GM12891 (cell line): ENCODE measurements at regions not wholly inside any gene's neighbourhood (a gene's known extent, or its start where the extent isn't known, plus 50 kb on each side); places are given as distances from the start of the nearest gene placed in this dataset.

Source experiments
- DNase-seq: peaks from one replicate; pipeline ENCODE4 v3.0.0; 2011; ENCODE audit warnings: low spot score; ENCODE audit not compliant: insufficient read length
- FAIRE-seq: peaks from 2 replicates; lab custom pipeline; 2011; peaks lifted over from hg19 to GRCh38; lab: Jason Lieb, UNC
- PAX5 ChIP-seq: IDR thresholded peaks from 2 replicates; pipeline ENCODE4 v1.6.1; 2011; ENCODE audit warnings: low read length, moderate library complexity, mild to moderate bottlenecking; ENCODE audit not compliant: insufficient read depth, severe bottlenecking
- POLR2A ChIP-seq: IDR thresholded peaks from 2 replicates; pipeline ENCODE4 v1.6.1; 2011; ENCODE audit warnings: low read depth, low read length, control low read depth
- POLR2AphosphoS5 ChIP-seq: IDR thresholded peaks from 2 replicates; pipeline ENCODE4 v1.6.1; 2011; ENCODE audit warnings: low read depth, low read length, control low read depth
- POU2F2 ChIP-seq: IDR thresholded peaks from 2 replicates; pipeline ENCODE4 v1.6.1; 2011; ENCODE audit warnings: low read depth, mild to moderate bottlenecking, control low read depth, low read length, moderate library complexity
- SPI1 ChIP-seq: IDR thresholded peaks from 2 replicates; pipeline ENCODE4 v1.6.1; 2011; ENCODE audit warnings: low read depth, low read length, control low read depth
- TAF1 ChIP-seq: IDR thresholded peaks from 2 replicates; pipeline ENCODE4 v1.6.1; 2011; ENCODE audit warnings: low read depth, low read length, control low read depth

DNA sequence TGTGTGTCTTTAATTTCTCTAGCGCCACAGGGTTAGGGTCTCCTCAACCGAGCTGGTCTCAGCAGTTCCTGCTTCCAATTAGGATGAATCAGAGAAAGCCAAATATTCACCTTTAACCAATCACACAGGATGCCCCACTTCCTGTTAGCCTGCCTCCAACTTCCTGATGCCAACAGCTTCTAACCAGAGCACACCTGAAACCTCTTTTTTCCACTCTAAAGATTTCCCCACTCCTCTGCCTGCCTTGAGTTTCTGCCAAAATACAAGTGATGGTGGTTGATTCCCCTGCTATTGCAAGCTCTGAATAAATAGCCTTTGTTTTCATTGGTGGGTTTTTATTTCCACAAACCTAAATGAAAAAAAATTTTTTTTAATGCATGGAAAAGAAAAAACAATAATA lies 144.7 kb upstream of the UST start:
- DNase-seq (no peak), FAIRE-seq (no peak)

DNA sequence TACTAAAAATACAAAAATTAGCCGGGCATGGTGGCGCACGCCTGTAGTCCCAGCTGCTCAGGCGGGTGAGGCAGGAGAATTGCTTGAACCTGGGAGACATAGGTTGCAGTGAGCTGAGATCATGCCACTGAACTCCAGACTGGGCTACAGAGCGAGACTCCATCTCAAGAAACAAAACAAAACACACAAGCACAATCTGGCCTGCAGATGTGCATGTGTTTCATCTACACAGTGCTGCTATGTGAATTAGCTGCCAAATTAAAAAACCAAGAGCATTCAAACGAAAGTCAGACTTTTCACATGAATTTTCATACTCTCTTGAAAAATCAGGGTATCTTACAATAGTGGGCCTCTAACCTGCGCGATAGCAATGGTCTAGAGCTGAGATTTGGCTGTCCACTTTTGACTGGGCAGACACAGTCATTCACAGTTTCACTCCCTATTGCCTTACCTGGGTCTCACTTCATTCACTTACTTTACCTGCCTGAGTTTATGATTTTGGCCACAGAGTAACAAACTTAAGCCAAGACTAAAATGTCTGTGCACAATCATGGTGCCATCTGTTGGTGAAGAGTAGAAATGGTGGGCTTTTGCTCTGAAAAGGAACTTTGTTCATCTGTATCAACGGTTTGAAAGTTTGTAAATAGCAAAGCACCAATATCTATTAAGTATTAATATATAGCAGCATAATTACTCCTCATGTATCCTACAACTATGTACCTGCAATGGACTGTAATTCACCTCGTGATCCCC lies 138.5 kb upstream of the UST start:
- no peak for DNase-seq
- TF ChIP-seq POU2F2 = no peak
- no peak for TF ChIP-seq POLR2AphosphoS5
- TF ChIP-seq TAF1 = no peak
- TF ChIP-seq PAX5 = no peak
- no peak for TF ChIP-seq SPI1
- no peak for TF ChIP-seq POLR2A
- peak; percentile 79 for FAIRE-seq

More for the DNA sequence above, 144.7 kb upstream of the UST start:
- TF ChIP-seq PAX5 (no peak), POLR2AphosphoS5 (no peak), POU2F2 (no peak)

DNA sequence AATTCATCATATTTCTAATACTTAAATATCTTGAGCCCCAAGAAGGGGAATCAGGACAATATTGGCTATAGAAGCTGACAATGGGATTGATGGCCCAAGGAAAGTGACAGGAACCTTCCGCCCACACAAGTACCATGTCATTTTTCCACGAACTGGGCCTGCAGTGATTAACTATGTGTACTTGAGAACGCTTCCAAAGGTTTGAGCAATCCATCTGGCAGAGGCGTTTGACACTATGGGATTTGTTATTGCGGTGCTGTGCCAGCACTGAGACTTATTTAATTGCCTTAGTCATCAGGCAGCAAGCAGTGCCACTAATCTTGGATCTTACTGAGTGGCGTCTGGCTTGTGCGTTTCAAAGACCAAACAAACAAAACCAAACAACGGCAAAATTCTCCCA lies 135.6 kb upstream of the UST start:
- no peak for DNase-seq
- TF ChIP-seq POU2F2 (no peak), POLR2AphosphoS5 (no peak), TAF1 (no peak), POLR2A (no peak)
- no peak for FAIRE-seq

DNA sequence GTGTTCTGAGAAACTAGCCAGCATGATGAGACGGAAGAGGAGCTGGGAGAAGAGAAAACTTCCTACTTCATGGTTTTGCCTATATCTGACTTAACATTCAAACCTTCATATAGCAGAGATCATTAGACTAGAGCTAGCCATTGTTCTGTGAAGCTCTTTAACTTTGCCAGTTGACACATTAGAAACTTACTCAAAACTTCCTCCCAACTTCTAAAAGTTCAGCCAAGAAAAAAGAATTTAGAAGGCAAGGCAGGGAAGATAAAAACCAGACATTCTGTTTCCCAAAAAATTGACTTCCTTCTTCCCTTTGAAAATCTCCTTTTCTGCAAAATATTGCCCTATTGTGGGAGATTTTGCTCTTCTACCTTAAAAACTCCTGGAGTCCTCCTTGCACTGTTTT lies 134.8 kb upstream of the UST start:
- TF ChIP-seq POU2F2 = no peak
- no peak for TF ChIP-seq POLR2A
- TF ChIP-seq PAX5 = no peak
- no peak for TF ChIP-seq SPI1
- no peak for TF ChIP-seq POLR2AphosphoS5
- no peak for TF ChIP-seq TAF1
- DNase-seq (no peak), FAIRE-seq (no peak)

DNA sequence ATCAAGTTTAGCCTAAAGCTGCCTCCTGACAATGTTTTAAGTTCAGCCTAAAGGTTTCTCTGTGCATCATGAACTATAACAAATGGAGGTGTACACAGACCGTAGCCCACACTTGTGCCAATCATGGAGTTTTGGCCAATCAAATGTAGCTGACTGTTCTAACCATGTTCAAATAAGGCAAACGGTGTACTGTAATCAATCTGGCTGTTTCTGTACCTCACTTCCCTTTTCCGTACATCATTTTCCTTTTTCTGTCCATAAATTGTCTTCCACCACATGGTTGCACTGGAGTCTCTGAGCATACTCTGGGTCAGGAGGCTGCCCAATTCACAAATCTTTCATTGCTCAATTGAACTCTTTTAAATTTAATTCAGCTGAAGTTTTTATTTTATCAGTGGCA lies 132.2 kb upstream of the UST start:
- FAIRE-seq = peak; percentile 33

DNA sequence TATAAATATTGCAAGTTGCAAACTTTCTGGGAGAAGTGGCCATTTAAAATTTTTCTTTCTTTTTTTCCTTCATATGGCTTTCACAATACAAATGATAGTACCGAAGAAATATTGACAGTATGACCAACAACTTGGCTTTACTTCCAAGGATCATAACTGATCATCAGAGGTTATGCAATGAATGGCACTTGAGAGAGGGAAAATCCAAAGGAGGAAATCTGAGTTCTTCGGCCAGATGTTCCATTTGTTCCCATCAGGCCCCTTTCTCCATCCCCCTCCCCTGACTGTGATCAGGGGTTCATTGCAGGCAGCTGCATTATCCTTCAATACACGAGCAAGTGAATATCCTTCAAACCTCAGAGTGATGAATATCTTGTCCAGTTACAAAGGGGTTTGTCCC lies 130.0 kb upstream of the UST start:
- DNase-seq (no peak), FAIRE-seq (no peak)
- no peak for TF ChIP-seq POU2F2
- no peak for TF ChIP-seq TAF1
- no peak for TF ChIP-seq SPI1
- TF ChIP-seq POLR2AphosphoS5 = no peak
- no peak for TF ChIP-seq POLR2A
- TF ChIP-seq PAX5 = no peak

More for the DNA sequence above, 132.2 kb upstream of the UST start:
- peak; percentile 65 for TF ChIP-seq SPI1
- no peak for TF ChIP-seq POLR2A
- DNase-seq = no peak

DNA sequence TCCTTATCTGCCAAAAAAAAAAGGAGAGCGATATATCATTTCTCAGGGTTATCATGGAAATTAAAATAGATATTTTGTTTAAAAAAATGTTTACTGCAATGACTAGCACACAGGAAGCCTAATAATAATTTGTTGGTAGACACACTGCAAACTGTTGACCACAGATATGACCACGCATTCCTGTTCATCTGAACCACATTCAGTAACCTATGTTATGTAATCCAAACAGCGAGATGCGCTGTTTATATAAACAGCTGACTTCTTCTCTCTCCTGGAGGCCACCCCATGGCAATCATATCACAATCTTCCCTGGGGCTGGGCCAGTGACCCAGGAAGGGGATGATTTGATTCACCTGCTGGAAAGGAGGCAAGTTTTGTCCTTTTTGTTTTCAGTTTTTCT lies 129.3 kb upstream of the UST start:
- peak; percentile 61 for FAIRE-seq

DNA sequence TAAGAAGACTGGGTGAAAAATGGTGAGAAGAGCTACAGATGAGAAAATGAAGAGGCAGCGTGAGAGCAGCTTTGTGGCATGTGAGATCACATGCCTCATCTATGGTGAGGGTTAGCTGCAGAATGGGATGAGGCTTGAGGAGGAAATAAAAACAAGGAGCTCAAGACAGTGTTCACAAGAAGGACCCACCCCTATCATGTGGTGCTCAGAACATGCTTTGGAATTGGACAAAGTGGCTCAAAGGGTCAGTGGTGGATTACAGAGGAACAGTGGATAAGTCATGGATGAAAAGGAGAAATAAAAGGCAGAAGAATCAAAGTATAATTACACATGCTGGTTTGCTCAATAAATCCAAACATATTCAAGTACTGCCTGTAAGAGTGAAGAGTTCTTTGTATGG lies 126.9 kb upstream of the UST start:
- peak; percentile 86 for FAIRE-seq
- TF ChIP-seq TAF1 = no peak
- no peak for TF ChIP-seq POU2F2
- TF ChIP-seq PAX5 = no peak
- no peak for TF ChIP-seq POLR2AphosphoS5
- no peak for TF ChIP-seq SPI1
- no peak for TF ChIP-seq POLR2A
- DNase-seq = no peak

More for the DNA sequence above, 129.3 kb upstream of the UST start:
- no peak for DNase-seq
- no peak for TF ChIP-seq POU2F2
- TF ChIP-seq PAX5 = no peak
- no peak for TF ChIP-seq POLR2AphosphoS5
- no peak for TF ChIP-seq POLR2A
- TF ChIP-seq TAF1 = no peak
- TF ChIP-seq SPI1 = no peak

DNA sequence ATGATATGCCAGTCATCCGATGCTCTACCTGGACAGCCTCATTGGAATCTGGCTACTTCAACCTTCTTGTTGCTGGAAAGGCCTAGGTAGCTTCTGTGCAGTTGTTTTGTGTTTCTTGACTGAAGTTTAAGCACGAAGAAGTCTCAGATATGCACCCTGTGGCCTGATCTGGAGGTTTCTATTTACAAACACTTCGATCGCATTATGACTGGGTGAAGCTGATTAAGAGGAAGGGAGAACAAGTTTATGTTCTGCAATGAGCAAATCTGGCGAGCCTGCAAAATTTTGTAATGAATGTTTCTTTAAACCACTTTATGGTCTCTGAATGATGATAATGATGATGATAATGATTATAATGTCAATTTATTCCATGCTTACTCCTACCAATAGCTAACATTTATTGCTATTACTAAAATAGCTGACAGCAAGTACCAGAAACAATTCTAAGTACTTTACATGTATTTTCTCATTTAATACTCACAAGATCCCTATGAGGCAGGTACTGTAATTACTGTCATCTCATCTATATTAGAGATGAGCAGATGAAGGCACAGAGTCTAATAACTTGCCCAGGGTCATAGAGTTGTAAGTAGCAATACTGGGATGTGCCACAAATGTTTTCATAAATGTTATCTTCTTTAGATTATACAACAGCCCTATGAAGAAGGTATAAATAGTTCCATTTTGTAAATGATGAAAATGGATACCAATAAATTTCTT lies 126.1 kb upstream of the UST start:
- peak; percentile 59 for FAIRE-seq
- TF ChIP-seq POLR2A (no peak), TAF1 (no peak), POLR2AphosphoS5 (no peak), SPI1 (peak; percentile 95), PAX5 (no peak), POU2F2 (peak; percentile 53)
- DNase-seq = no peak

DNA sequence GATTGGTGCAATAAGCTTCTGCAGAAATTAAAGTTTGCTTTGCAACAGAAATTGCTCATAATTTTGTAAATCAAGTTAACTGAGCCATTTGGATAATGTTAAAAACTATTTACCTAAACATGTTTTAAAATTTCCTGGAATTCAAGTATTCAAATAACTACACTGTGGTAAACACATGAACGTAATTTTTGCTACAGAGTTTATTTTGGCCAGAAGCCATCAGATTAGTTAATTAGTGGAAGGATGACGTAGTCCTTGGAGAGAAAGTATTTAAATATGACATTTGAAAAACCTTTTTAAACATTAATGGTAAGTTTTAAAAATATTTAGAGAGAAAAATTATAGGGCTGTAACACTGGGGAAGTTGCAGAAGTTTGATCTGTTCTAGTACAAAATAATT lies 121.2 kb upstream of the UST start:
- DNase-seq (no peak), FAIRE-seq (no peak)
- TF ChIP-seq POLR2AphosphoS5 = no peak
